ENCODE measurements at regions not wholly inside any gene's neighbourhood (a gene's known extent, or its start where the extent isn't known, plus 50 kb on each side); places are given as distances from the start of the nearest gene placed in this dataset.

- no peak for TF ChIP-seq CTCF (IDR thresholded peaks at IDR 0.05)
- TF ChIP-seq EP300 (IDR thresholded peaks at IDR 0.05) = no peak
Measured at GRCh38 chr3:181956122-181956521, 244.4 kb downstream of the SOX2 start.

Data from esophagus muscularis mucosa (tissue), 3 donors.